Amniotic epithelial cell (primary cell): ENCODE measurements at regions not wholly inside any gene's neighbourhood (a gene's known extent, or its start where the extent isn't known, plus 50 kb on each side); places are given as distances from the start of the nearest gene placed in this dataset.

ENCODE experiments used
- DNase-seq: peaks from one replicate; pipeline ENCODE4 v3.0.0-alpha.2; 2010; ENCODE audit warnings: low read depth

- no peak for DNase-seq
Observed at GRCh38 chr4:184528713-184529112, 54.4 kb upstream of the IRF2 start.

GRCh38 chr4:184528051-184528450 is 53.7 kb upstream of the IRF2 start:
- no peak for DNase-seq

DNA sequence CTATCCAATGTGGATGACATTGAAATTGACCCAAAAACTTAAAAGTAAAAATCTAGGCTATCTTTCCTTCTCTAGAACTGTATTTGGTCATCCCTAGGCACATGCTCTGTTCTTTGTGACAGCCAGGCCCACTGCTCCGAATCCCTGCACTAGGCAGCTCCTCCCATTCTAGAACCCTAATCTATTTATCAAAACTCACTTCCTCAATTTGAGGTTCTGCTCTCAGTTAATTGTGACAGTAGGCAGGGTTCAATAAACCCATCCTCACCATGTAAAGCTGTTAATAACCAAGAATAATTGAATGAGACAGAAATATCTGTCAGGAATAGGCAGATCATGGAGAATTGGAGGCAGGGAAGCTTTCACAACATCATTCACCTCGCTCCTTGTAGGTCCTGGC is 51.9 kb upstream of the IRF2 start:
- DNase-seq, result no peak
